K562 (cell line): ENCODE measurements at regions not wholly inside any gene's neighbourhood (a gene's known extent, or its start where the extent isn't known, plus 50 kb on each side); places are given as distances from the start of the nearest gene placed in this dataset.

ENCODE experiments used
- ATAC-seq: fragments of 200-7000 bp; cut with Tn5 transposase; 3 replicates; pipeline ENCODE4 v1.9.1; 2020; ENCODE audit warnings: moderate library complexity
- BruUV-seq: library from RNA; stranded (reverse); fragments of 400-500 nt; replicated peaks from 2 replicates; lab custom pipeline; 2021; lab: Mats Ljungman, UMichigan
- CTCF ChIA-PET: fragments of 300-600 bp; formaldehyde crosslinking; extraction: SDS; loops from one replicate; lab custom pipeline; 2021; ENCODE audit warnings: low intra/inter-chr PET ratio; lab: Yijun Ruan, JAX
- POLR2A ChIA-PET: fragments of 300-600, 350-650 bp; sonication (Branson Sonifier 250); formaldehyde crosslinking; extraction: SDS; loops from one replicate; lab custom pipeline; 2021; ENCODE audit warnings: antibody characterized with exemption, inconsistent platforms; lab: Yijun Ruan, JAX
- DNase-seq, 4 experiments: peaks; one replicate each; pipeline versions ENCODE4 v3.0.0 to v3.0.0-alpha.2; 2011 to 2018; ENCODE audit warnings: low spot score in 3 of 4, mixed read lengths in 3 of 4; ENCODE audit errors: extremely low read depth in 1 of 4
- FAIRE-seq: peaks from 2 replicates; lab custom pipeline; 2011; peaks lifted over from hg19 to GRCh38; lab: Jason Lieb, UNC
- H2AFZ ChIP-seq: 2 replicates; pipeline ENCODE4 v1.6.0; 2011; ENCODE audit warnings: low read depth, low read length, control low read depth, inconsistent platforms
- H3K27ac ChIP-seq: fragments of 200-600 bp; 3 replicates; pipeline ENCODE4 v1.8.0; 2011; ENCODE audit warnings: low read depth, mild to moderate bottlenecking, control low read depth, inconsistent platforms, low read length, moderate library complexity, mixed read lengths; ENCODE audit errors: extremely low read depth
- H3K27me3 ChIP-seq, 2 experiments: fragments of 300-600 bp in 1 of 2; 2 replicates in 1 of 2; 3 replicates in 1 of 2; pipeline versions ENCODE4 v1.6.0 to v1.8.0; 2011; ENCODE audit warnings: inconsistent platforms in 2 of 2, low read length in 2 of 2, mild to moderate bottlenecking in 1 of 2, mixed read lengths in 1 of 2, moderate library complexity in 1 of 2; ENCODE audit not compliant: control insufficient read depth in 2 of 2, insufficient read depth in 2 of 2
- H3K36me3 ChIP-seq: fragments of 300-600 bp; 3 replicates; pipeline ENCODE4 v1.8.0; 2011; ENCODE audit warnings: mild to moderate bottlenecking, low read length, inconsistent platforms; ENCODE audit not compliant: control insufficient read depth, insufficient read depth
- H3K4me1 ChIP-seq, 2 experiments: fragments of 200-600 bp in 1 of 2; replicated peaks in 1 of 2; 2 replicates in 1 of 2; 3 replicates in 1 of 2; pipeline versions ENCODE4 v1.5.1 to v1.8.0; 2011; ENCODE audit warnings: inconsistent platforms in 2 of 2, low read length in 2 of 2, mild to moderate bottlenecking in 1 of 2, mixed read lengths in 1 of 2, moderate library complexity in 1 of 2; ENCODE audit not compliant: control insufficient read depth in 2 of 2, insufficient read depth in 2 of 2
- H3K4me2 ChIP-seq: 2 replicates; pipeline ENCODE4 v1.6.1; 2011; ENCODE audit warnings: low read length, control low read depth, inconsistent platforms, mixed read lengths; ENCODE audit not compliant: insufficient read depth
- H3K4me3 ChIP-seq: fragments of 200-600 bp; sonication (generic), shearing (Covaris generic); 2 replicates; pipeline ENCODE4 v1.5.1; 2016; ENCODE audit warnings: control low read depth, inconsistent platforms
- H3K79me2 ChIP-seq: fragments of 200-600 bp; 3 replicates; pipeline ENCODE4 v1.8.0; 2011; ENCODE audit warnings: low read length, inconsistent platforms; ENCODE audit not compliant: control insufficient read depth, insufficient read depth
- H3K9ac ChIP-seq, 2 experiments: 2 replicates each; pipeline versions ENCODE4 v1.6.0 to v1.6.1; 2011; ENCODE audit warnings: low read depth in 2 of 2, low read length in 2 of 2, control low read depth in 1 of 2, inconsistent platforms in 1 of 2, mild to moderate bottlenecking in 1 of 2, mixed read lengths in 1 of 2; ENCODE audit not compliant: insufficient read depth in 1 of 2
- H3K9me1 ChIP-seq: one replicate; pipeline ENCODE4 v1.6.0; 2011; ENCODE audit warnings: inconsistent platforms, mild to moderate bottlenecking, low read length, moderate library complexity; ENCODE audit not compliant: control insufficient read depth, insufficient read depth
- H3K9me3 ChIP-seq: replicated peaks from 2 replicates; pipeline ENCODE4 v1.5.1; 2011; ENCODE audit warnings: low read depth, low read length, inconsistent platforms; ENCODE audit not compliant: control insufficient read depth, insufficient read depth
- H4K20me1 ChIP-seq: replicated peaks from 2 replicates; pipeline ENCODE4 v1.6.1; 2011; ENCODE audit warnings: low read length, inconsistent platforms, mixed read lengths; ENCODE audit not compliant: control insufficient read depth, insufficient read depth
- EP300 ChIP-seq: IDR thresholded peaks from 2 replicates; pipeline ENCODE4 v1.6.1; 2012; ENCODE audit warnings: low read length, improper control_type of control experiment
- FOXJ3 ChIP-seq: sonication (generic); formaldehyde crosslinking; IDR thresholded peaks from 2 replicates; pipeline ENCODE4 v1.4.0; 2020; ENCODE audit warnings: mild to moderate bottlenecking, missing genetic modification reagents
- HDAC2 ChIP-seq: fragments of 450-650 bp; IDR thresholded peaks from 2 replicates; pipeline ENCODE4 v1.6.1; 2016; ENCODE audit warnings: mild to moderate bottlenecking
- NCOR1 ChIP-seq: fragments of 450-650 bp; IDR thresholded peaks from 2 replicates; pipeline ENCODE4 v1.6.1; 2016; ENCODE audit warnings: mild to moderate bottlenecking, moderate library complexity
- SETDB1 ChIP-seq: IDR thresholded peaks from one replicate; pipeline ENCODE4 v1.6.1; 2012; ENCODE audit warnings: low read length, control low read depth, inconsistent platforms
- SNIP1 ChIP-seq: fragments of 450-650 bp; IDR thresholded peaks from 2 replicates; pipeline ENCODE4 v1.7.1; 2017; ENCODE audit warnings: low read depth, mild to moderate bottlenecking
- TRIM28 ChIP-seq: fragments of 450-650 bp; IDR thresholded peaks from 2 replicates; pipeline ENCODE4 v1.6.1; 2017
- WGBS: fragments of 100-300 bp; shearing (Covaris generic); methylation state at CpG from one replicate; pipeline ENCODE4 v1.1.6; 2016; ENCODE audit warnings: low coverage, mixed read lengths; ENCODE audit not compliant: insufficient coverage; ENCODE audit errors: missing lambda C conversion rate; 5-methylcytosine and 5-hydroxymethylcytosine counted together
- in situ Hi-C: fragments of 300-500 bp; cut with MboI; formaldehyde crosslinking; loops from 4 replicates; pipeline ENCODE4 v1.15.0; 2018; ENCODE audit warnings: inconsistent platforms, mixed read lengths
- intact Hi-C: fragments of 100-400 bp; cut with micrococcal nuclease; formaldehyde crosslinking; loops from 2 replicates; pipeline ENCODE4 v1.14.2; 2022
- TF ChIP-seq, protein P1 (sequence below): fragments of 250-450 bp; sonication (Bioruptor Pico); IDR thresholded peaks from 2 replicates; pipeline ENCODE4 v1.5.0; 2021; ENCODE audit warnings: mild to moderate bottlenecking, moderate library complexity

DNA sequence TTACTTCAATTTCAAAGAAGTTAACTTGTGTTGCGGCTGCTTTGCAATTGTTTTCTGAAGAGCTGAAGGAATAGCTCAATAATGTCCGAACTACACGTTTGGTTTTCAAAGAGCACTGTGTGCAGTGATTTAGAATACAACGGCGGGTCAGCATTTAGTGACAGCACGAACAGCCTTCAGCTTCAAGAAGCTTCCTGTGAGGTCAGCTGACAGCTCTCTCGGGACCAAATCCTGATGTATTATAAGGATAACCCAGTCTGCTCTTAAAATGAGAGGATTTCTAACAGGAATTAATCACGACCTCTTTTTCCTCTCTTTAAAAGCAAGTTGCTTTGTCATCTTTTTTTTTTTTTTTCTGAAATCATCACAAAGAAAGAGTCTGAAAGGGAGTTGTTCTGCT lies 97.9 kb upstream of the UNC13C start (continued):
- TF ChIP-seq, protein P1, sequence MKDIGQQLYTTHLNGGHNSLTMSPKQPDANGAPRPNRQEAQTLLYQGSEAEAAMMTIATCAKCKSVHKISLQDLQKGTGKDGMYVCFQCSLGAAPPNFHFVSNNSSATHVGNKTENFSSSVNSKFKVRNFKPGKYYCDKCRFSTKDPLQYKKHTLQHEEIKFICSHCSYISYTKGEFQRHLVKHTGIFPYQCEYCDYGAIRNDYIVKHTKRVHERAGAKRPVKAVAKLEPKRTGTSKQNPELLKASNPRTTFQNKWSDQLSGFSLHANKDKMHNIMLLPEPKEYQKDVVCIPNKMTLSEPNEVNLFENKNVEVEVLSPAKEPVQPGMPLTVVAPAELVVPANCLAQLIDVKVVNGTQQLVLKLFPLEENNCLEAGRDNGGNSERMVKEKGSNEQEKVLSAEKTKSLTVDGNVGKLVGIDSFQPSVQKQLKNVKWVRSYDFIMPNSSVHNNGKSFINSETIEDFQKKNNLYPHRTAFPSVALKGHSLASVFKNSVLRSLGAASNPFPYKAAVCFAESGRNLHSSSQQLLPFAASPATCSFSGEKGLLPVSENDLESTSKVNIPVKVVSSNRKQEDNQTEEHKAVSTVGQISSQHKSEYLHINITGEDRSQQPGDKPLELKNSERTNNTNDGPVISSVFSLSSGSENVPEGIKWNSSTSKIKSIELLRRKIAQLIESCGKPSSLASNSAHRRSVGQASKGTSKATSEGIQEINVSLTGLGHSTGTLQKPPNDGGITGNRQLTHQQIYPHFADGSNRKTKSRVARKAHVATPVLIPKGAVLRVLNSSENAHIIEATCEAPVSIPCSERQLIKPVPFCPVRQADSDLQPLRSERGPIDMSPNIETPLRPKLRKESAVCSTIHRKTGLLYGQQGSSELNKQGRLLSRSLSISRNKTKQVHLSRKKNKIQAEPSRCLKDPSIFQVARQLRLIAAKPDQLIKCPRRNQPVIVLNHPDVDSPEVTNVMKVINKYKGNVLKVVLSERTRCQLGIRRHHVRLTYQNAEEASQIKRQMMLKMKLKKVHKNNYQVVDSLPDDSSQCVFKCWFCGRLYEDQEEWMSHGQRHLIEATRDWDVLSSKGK (CRISPR knock-in tag) = no peak
- TF ChIP-seq EP300 (no peak), HDAC2 (no peak), TRIM28 (no peak), FOXJ3 (no peak), SNIP1 (no peak), SETDB1 (no peak)
- TF ChIP-seq, all 486 proteins: peak for 0

DNA sequence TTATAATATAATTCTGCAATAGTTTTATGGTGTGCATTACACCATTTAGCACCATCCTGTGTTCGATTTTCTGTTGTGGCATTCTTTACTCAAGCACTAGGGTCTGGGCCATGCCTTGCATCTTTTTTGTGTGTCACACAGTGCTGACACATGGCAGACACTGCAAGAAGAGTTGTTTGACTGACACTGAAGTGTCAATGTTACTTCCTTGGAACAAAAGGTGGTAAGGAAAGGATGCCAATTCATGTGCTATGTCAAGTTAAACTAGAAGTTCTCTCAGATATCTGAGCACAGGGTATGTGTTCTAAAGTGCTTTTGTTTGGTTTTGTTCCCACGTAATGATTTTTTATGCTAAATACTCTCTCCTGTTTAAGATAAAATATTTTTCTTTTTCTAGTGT lies 102.5 kb upstream of the UNC13C start:
- Histone ChIP-seq H4K20me1 (no peaks in the 10 kb centered on the region), H3K4me1 (no peaks in the 10 kb centered on the region), H3K4me2 (no peak overlapping the region), H3K79me2 (no peaks in the 10 kb centered on the region), H2AFZ (no peak overlapping the region), H3K9me3 (no peaks in the 10 kb centered on the region), H3K4me3 (no peak overlapping the region), H3K36me3 (no peaks in the 10 kb centered on the region), H3K9ac (no peak overlapping the region), H3K27ac (no peak overlapping the region), H3K9me1 (no peaks in the 10 kb centered on the region), H3K27me3 (no peaks in the 10 kb centered on the region)
- 6% methylated on average over 2 of the region's 2 CpGs for WGBS
- ATAC-seq (no peak), DNase-seq (no peak), FAIRE-seq (no peak)
- no peak for TF ChIP-seq NCOR1
- intact Hi-C loops (no loop called here), in situ Hi-C loops (no loop called here)
- BruUV-seq = no TSS peak
- ChIA-PET POLR2A (no interaction called here), CTCF (no interaction called here)
